ENCODE measurements at regions not wholly inside any gene's neighbourhood (a gene's known extent, or its start where the extent isn't known, plus 50 kb on each side); places are given as distances from the start of the nearest gene placed in this dataset.
A peak's percentile ranks its signal among the peaks of the same experiment; 100 is the strongest.

DNA sequence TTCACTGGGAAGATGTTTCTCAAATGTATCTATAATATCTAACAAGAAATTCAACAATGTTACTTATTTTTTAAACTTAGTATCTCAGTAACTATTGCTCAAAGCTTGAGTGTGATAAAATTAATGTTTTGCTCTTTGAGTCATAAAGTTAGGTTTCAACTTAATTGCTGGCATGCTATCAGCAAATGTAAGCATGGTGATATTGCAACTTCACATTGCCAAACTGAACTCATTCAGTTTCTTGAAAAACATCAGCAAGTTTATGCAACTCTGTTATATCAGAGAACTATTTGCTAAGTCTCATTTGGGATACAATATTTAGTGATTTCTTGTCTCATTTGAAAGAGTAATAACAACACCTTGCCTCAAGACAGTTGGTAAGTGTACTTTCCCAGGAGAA lies 91.2 kb upstream of the KLF3 start:
- no peak overlapping the region for H3K4me3 Mint-ChIP-seq
- peaks cover 6 to 11% of the 10 kb centered on the region in 2 donors for H3K27me3 Mint-ChIP-seq
- H3K4me1 Mint-ChIP-seq (ENCODE audit: low read depth in 2 of 2): peaks cover 8 to 13% of the 10 kb centered on the region in 2 donors
- H3K27ac Mint-ChIP-seq: no peak overlapping the region
- ATAC-seq (no peak), DNase-seq (ENCODE audit: low spot score) (no peak)
- H3K36me3 Mint-ChIP-seq: peaks cover 4% of the 10 kb centered on the region
- H3K9me3 Mint-ChIP-seq: no peaks in the 10 kb centered on the region

- H3K27ac Mint-ChIP-seq: no peak overlapping the region
- ATAC-seq: no peak
These were observed 89.3 kb upstream of the KLF3 start for GRCh38 chr4:38574559-38575333.

GRCh38 chr4:38576767-38577166 lies 87.2 kb upstream of the KLF3 start:
- H3K36me3 Mint-ChIP-seq: no peaks in the 10 kb centered on the region
- no peaks in the 10 kb centered on the region for H3K9me3 Mint-ChIP-seq
- peaks cover 2 to 5% of the 10 kb centered on the region in 2 donors for H3K27me3 Mint-ChIP-seq
- no peak for DNase-seq (ENCODE audit: low spot score)
- no peak overlapping the region for H3K27ac Mint-ChIP-seq
- H3K4me3 Mint-ChIP-seq: no peak overlapping the region
- ATAC-seq: no peak
- peaks cover 10 to 13% of the 10 kb centered on the region in 2 donors for H3K4me1 Mint-ChIP-seq (ENCODE audit: low read depth in 2 of 2)

More at GRCh38 chr4:38574559-38575333, 89.3 kb upstream of the KLF3 start:
- Mint-ChIP-seq H3K9me3 (no peaks in the 10 kb centered on the region), H3K27me3 (peaks cover 6 to 11% of the 10 kb centered on the region in 2 donors), H3K4me3 (no peak overlapping the region), H3K4me1 (ENCODE audit: low read depth in 2 of 2) (peaks cover 10 to 13% of the 10 kb centered on the region in 2 donors), H3K36me3 (peaks cover 4% of the 10 kb centered on the region)
- no peak for DNase-seq (ENCODE audit: low spot score)

DNA sequence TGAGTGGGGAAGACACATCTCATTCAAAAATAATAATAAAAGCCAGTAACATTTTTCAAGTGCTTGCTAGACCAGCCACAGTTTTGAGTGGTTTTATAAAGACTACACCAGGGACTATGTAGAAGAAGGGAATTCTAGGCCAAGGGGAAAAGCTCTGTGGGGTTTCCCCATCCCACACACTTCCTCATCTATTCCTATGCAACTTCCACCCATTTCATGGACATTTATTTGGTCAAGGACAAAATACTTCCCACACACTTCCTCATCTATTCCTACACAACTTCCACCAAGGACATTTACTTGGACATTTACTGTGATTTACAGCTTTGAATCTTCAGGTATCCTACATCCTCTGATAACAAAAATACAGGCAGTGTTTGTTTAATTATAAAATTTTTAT lies 86.5 kb upstream of the KLF3 start:
- H3K27ac Mint-ChIP-seq: no peak overlapping the region
- ATAC-seq (no peak), DNase-seq (ENCODE audit: low spot score) (no peak)
- H3K4me1 Mint-ChIP-seq (ENCODE audit: low read depth in 2 of 2): peaks cover 10 to 14% of the 10 kb centered on the region in 2 donors
- no peaks in the 10 kb centered on the region for H3K36me3 Mint-ChIP-seq
- no peaks in the 10 kb centered on the region for H3K9me3 Mint-ChIP-seq
- no peak overlapping the region for H3K4me3 Mint-ChIP-seq
- peaks cover 2 to 5% of the 10 kb centered on the region in 2 donors for H3K27me3 Mint-ChIP-seq

GRCh38 chr4:38581426-38582106 lies 82.4 kb upstream of the KLF3 start:
- no peak for ATAC-seq
- H3K9me3 Mint-ChIP-seq: no peaks in the 10 kb centered on the region
- no peak for DNase-seq (ENCODE audit: low spot score)
- H3K27me3 Mint-ChIP-seq: no peaks in the 10 kb centered on the region
- H3K4me3 Mint-ChIP-seq: no peak overlapping the region
- H3K4me1 Mint-ChIP-seq (ENCODE audit: low read depth in 2 of 2): peaks cover 25 to 30% of the 10 kb centered on the region in 2 donors
- no peak overlapping the region for H3K27ac Mint-ChIP-seq
- no peaks in the 10 kb centered on the region for H3K36me3 Mint-ChIP-seq

DNA sequence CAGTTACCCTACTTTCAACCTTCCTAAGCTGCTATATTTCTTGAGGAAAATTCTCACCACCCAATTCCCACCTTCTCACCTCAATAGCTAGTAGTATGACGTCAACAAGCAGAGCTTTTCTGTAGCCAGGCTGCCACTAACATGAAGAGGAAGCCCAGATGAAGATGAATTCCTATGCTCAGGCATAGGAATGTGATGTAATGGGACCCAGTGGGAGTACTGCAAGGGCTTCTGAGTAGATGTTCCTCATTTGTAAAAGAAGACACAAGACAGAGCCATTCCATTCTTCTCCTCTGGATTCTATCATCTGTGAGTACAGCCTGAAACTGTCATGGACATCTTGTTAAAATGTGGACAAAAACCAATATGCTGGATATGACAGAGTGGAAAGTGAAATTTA lies 81.6 kb upstream of the KLF3 start:
- H3K27me3 Mint-ChIP-seq: no peaks in the 10 kb centered on the region
- no peaks in the 10 kb centered on the region for H3K9me3 Mint-ChIP-seq
- H3K4me3 Mint-ChIP-seq: no peak overlapping the region
- no peak for DNase-seq (ENCODE audit: low spot score)
- H3K36me3 Mint-ChIP-seq: no peaks in the 10 kb centered on the region
- H3K4me1 Mint-ChIP-seq (ENCODE audit: low read depth in 2 of 2): peaks cover 26 to 31% of the 10 kb centered on the region in 2 donors
- ATAC-seq: no peak
- no peak overlapping the region for H3K27ac Mint-ChIP-seq

DNA sequence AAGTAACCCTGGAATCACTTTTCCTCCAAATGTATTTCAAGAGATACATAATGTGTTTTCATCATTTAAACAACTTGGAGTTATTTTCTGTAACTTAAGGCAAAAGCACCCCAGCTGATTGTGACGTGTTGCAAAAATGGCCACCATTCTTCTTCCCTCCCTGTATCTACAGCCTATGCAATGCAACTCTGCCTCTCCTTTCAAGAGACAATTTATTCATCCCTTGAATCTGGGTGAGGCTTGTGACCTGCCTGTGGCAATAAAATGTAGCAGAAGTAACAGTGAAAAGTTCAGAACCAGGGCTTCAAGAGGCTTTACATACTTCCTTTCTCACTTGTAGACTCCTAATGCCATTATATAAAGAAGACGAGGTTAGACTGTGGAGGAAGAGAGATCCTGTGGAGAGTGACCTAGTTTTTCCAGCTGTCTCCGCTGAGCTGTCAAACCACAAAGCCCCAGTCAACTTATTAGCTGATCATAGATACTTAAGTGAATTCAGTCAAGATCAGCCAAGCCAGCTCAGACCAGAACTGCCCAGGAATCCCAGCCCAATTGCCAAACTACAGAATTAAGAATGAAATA lies 81.0 kb upstream of the KLF3 start:
- Mint-ChIP-seq H3K27me3 (peaks cover 0 to 3% of the 10 kb centered on the region in 2 donors), H3K27ac (peak overlapping the region in 1 of 2 donors; percentile 60), H3K9me3 (peaks cover 2% of the 10 kb centered on the region), H3K4me3 (peak overlapping the region; percentile 40), H3K4me1 (ENCODE audit: low read depth in 2 of 2) (peaks cover 28 to 34% of the 10 kb centered on the region in 2 donors), H3K36me3 (peaks cover 2% of the 10 kb centered on the region)
- ATAC-seq: peak; percentile 79 to 85
- DNase-seq (ENCODE audit: low spot score): no peak

- peaks cover 10% of the 10 kb centered on the region for H3K36me3 Mint-ChIP-seq
- no peak overlapping the region for H3K4me3 Mint-ChIP-seq
- peaks cover 0 to 7% of the 10 kb centered on the region in 2 donors for H3K27me3 Mint-ChIP-seq
- DNase-seq (ENCODE audit: low spot score) (no peak), ATAC-seq (no peak)
- peaks cover 6% of the 10 kb centered on the region for H3K9me3 Mint-ChIP-seq
- H3K27ac Mint-ChIP-seq: peak overlapping the region in 1 of 2 donors; percentile 1
- H3K4me1 Mint-ChIP-seq (ENCODE audit: low read depth in 2 of 2): peaks cover 27 to 36% of the 10 kb centered on the region in 2 donors
These were observed 78.1 kb upstream of the KLF3 start for GRCh38 chr4:38585871-38586270.

GRCh38 chr4:38587106-38587505 lies 76.9 kb upstream of the KLF3 start:
- Mint-ChIP-seq H3K27me3 (peaks cover 0 to 7% of the 10 kb centered on the region in 2 donors), H3K27ac (no peak overlapping the region), H3K36me3 (peaks cover 10% of the 10 kb centered on the region), H3K4me3 (no peak overlapping the region), H3K4me1 (ENCODE audit: low read depth in 2 of 2) (peaks cover 27 to 36% of the 10 kb centered on the region in 2 donors), H3K9me3 (peaks cover 6% of the 10 kb centered on the region)
- DNase-seq (ENCODE audit: low spot score) (no peak), ATAC-seq (no peak)

DNA sequence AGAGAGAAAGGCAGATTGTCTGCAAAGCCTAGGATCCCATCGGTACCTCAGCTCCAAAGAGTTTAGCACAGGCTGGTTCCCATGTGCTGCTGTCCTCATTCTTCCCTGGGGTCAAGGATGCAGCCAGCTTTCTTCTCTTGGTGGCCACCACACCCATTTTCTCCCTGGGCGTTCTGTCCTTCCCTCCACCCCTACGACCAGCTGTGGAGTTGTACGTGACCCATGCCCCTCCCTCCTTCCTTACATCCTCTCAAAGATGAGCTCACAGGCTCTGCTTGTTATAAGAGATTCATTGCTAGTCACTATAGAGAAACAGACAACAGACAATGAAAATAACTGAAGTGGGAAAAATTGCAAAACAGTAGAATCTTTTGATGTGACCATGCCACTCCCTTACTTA lies 74.0 kb upstream of the KLF3 start:
- H3K27ac Mint-ChIP-seq: no peak overlapping the region
- H3K4me3 Mint-ChIP-seq: no peak overlapping the region
- no peak for ATAC-seq
- peaks cover 6% of the 10 kb centered on the region for H3K9me3 Mint-ChIP-seq
- peaks cover 0 to 7% of the 10 kb centered on the region in 2 donors for H3K27me3 Mint-ChIP-seq
- peaks cover 10% of the 10 kb centered on the region for H3K36me3 Mint-ChIP-seq
- no peak for DNase-seq (ENCODE audit: low spot score)
- H3K4me1 Mint-ChIP-seq (ENCODE audit: low read depth in 2 of 2): peaks cover 18 to 19% of the 10 kb centered on the region in 2 donors

DNA sequence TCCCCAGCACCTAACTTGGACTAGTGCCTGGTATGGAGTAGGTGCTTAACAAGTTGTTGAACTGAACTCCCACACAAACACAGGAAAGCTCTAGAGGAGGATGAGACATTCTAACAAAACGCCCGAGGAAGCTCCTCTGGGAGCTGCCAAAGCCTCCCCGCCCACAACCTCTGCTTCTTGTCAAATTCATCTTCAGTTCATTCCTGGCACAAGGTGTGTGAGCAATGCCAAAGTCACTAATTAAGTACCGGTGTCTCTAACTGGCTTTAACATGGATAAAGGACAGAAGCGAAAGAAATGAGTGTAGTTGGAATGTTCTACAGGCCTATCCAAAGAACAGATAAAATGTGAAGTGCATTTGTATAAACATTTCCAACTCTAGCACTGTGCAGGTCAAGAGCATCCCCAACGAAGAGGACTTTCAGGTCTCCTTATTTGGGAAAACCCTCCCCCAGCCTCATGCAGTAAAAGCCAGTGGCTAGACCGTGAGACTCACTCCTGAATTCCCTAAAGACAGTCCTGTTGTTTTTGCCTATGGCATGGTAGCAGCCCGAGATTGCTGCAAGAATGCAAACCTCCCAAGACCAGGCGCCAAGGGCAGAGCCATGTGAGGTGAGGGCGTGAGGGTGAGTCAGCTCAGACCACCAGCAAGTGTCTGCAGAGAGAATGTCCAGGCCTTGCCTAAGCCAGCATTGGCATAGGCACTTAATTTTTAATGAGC lies 72.2 kb upstream of the KLF3 start:
- Mint-ChIP-seq H3K27ac (no peak overlapping the region), H3K36me3 (peaks cover 10% of the 10 kb centered on the region), H3K27me3 (peaks cover 0 to 7% of the 10 kb centered on the region in 2 donors), H3K4me3 (no peak overlapping the region), H3K4me1 (ENCODE audit: low read depth in 2 of 2) (peaks cover 5 to 6% of the 10 kb centered on the region in 2 donors), H3K9me3 (peaks cover 6% of the 10 kb centered on the region)
- DNase-seq (ENCODE audit: low spot score): no peak
- ATAC-seq: no peak

GRCh38 chr4:38598489-38598888 lies 65.5 kb upstream of the KLF3 start:
- H3K4me1 Mint-ChIP-seq (ENCODE audit: low read depth in 2 of 2): peaks cover 20 to 23% of the 10 kb centered on the region in 2 donors
- no peaks in the 10 kb centered on the region for H3K36me3 Mint-ChIP-seq
- no peak overlapping the region for H3K27ac Mint-ChIP-seq
- H3K4me3 Mint-ChIP-seq: no peak overlapping the region
- DNase-seq (ENCODE audit: low spot score) (no peak), ATAC-seq (no peak)
- H3K27me3 Mint-ChIP-seq: no peaks in the 10 kb centered on the region
- no peaks in the 10 kb centered on the region for H3K9me3 Mint-ChIP-seq

GRCh38 chr4:38600575-38600974 lies 63.4 kb upstream of the KLF3 start:
- Mint-ChIP-seq H3K27me3 (no peaks in the 10 kb centered on the region), H3K27ac (peak overlapping the region; percentile 24 to 84), H3K9me3 (peaks cover 2% of the 10 kb centered on the region), H3K36me3 (no peaks in the 10 kb centered on the region), H3K4me1 (ENCODE audit: low read depth in 2 of 2) (peaks cover 38 to 40% of the 10 kb centered on the region in 2 donors), H3K4me3 (peak overlapping the region; percentile 16)
- DNase-seq (ENCODE audit: low spot score) (no peak), ATAC-seq (peak; percentile 58 to 61)
